GOT3 (cell line): ENCODE measurements at regions not wholly inside any gene's neighbourhood (a gene's known extent, or its start where the extent isn't known, plus 50 kb on each side); places are given as distances from the start of the nearest gene placed in this dataset.

Experiments
- DNase-seq: peaks from one replicate; lab custom pipeline; 2025; ENCODE audit warnings: mixed read lengths; lab: John Stamatoyannopoulos, UW

DNA sequence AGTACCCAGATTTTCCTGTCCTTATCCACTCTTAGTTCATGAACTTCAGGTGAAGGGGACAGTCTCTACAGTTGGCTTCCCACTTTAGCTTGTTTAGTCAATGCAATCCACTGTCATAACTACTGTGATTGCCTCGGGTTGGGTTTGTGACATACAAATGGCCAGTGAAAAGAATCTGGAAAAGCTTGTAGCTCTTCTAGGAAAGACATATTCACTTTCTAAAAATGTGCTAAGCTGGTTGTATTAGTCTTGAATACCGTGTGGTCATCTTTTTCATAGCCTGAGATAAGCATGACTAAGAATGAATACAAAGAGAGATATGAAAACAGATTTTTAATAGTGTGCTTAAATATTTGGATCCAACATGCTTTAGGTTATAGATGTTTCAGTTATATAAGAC, 1443.5 kb upstream of the IGFBP7 start:
- DNase-seq = no peak

- no peak for DNase-seq
Observed at GRCh38 chr4:58553031-58553430, 1442.8 kb upstream of the IGFBP7 start.

DNA sequence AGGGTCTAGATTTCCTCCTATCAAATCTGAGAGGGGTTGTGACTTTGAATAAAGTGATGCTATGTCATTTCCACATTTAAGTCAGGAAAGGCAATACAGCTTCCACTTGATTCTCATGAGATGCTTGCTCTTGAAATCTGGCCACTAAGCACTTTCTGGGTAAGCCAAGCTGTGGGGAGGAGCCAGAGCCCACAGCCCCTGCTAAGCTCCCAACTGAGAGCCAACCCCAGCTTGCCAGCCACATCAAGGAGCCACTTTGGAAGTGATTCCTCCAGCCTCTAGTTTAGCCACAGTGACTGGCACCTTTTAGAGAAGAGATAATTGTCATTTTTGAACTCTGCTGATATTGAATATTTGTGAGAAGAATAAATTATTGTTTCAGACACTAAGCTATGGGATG, 1441.5 kb upstream of the IGFBP7 start:
- DNase-seq = no peak

DNA sequence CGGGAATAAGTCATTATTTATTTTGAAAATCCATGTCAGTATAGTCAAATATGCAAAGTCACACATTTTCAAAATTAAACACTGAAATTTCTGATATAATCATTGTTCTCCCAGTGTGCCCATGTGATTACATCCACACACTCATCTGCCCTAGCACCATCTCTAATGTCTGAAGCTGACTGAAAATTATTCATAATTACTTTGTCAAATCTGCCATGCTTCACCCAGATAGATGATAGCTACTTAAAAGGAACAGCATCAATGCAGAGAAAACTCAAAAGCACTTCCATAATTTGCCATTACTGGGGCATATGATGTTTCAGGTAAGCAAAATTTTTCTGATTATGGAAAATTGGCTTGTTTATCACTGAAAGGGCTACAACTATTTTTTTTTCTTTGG, 1433.3 kb upstream of the IGFBP7 start:
- no peak for DNase-seq

DNA sequence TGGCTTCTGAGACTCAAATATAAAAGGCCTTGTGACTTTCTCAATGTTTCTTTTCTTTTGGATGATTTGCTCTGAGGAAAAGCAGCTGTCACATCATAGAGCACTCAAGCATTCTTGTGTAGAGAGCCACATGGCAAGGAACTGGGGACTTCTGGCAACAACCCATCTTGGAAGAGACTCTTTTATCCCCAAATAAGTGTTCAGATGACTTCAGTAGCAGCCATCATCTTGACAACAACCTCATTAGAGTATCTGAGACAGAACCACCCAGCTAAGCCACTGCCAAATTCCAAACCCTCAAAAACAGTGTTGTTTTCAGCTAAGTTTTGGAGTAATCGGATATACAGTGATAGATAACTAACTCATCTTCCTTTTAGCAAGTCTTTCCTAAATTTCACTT, 1431.7 kb upstream of the IGFBP7 start:
- no peak for DNase-seq

- no peak for DNase-seq
Observed at GRCh38 chr4:58522765-58523382, 1412.7 kb upstream of the IGFBP7 start.

DNA sequence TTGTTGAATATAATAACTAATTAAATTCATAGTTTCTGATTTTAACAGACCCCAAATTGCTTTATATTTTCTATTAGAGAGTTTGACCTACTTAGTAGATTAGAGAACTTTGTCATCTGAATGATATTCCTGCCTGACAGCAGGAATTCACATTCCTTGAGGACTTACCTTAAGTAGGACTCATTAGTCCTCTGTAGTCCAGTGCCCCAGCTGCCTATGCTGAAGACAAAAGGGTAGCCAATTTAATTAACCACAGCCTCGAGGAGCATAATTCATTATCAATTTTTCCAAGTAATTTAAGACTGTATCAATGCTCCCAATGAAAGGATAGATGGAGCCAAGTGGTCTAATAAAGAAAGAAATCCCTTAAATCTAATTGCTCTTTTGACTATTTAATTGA, 1405.0 kb upstream of the IGFBP7 start:
- DNase-seq = no peak

GRCh38 chr4:58514299-58514698, 1404.1 kb upstream of the IGFBP7 start:
- DNase-seq = no peak

DNA sequence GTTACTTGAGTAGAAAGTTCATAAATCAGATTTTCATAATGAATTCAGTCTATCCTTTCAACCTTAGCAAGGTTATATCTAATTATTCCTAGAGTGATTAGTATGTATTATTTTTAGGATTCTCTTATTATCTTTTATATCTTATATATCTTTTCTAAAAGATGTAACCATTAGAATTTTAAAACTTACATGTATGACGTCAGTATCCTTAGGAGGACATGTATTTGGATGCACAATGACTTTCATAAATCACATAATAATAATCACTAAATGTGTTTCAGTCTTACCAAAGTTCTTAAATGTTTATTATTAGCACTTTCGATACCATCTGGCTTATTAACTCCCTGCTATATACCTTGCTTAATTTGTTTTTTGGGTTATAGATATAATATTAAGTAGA, 1400.5 kb upstream of the IGFBP7 start:
- DNase-seq = no peak

DNA sequence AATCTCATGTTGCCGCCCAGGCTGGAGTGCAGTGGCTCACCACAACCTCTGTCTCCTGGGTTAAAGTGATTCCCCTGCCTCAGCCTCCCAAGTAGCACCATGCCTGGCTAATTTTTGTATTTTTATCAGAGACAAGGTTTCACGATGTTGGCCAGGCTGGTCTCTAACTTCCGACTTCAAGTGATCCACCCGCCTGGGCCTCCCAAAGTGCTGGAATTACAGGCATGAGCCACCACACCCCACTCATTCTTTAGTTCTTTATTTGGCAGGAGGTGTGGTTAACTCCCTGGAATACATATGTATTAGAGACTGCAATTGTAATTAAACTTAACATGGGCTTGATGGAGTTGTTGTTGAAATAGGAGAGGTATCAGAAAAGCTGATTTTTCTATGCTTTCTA, 1396.9 kb upstream of the IGFBP7 start:
- DNase-seq = no peak

DNA sequence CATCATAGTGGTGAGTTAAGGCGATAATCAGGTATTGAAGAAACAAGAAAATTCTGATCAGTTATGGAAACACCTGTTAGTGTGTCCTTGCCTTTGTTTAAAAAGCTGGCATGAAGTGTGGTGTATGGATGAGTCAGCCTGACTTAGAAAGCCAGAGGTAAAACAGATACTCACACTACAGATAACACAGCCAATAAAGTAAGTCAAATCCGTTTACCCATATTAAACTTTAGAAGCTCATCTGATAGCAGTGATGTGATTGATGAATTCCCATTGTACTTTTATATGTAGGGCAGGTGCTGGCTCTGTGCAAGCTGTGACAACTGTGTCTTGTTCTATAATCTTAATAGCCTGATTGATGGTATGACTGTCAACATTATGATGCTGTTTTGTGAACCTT, 1392.7 kb upstream of the IGFBP7 start:
- no peak for DNase-seq

DNA sequence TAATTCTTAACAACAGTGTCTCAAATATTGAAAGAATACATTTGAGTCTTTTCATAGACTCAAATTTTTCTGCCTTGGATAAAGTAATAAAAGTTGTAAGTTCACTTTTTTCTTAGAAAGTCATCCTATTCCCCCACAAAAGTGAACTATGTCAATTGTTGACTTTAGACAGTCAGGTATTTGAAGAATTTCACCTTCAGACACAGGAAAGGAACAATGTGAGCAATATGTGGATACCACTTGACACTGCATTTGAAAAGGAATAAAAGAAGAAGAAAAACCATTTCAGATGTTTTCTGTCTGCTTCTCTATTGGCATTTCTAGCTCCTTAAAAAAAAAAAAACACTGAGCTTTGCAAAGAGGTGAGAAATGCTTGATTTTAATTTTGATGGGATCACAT, 1389.0 kb upstream of the IGFBP7 start:
- no peak for DNase-seq

DNA sequence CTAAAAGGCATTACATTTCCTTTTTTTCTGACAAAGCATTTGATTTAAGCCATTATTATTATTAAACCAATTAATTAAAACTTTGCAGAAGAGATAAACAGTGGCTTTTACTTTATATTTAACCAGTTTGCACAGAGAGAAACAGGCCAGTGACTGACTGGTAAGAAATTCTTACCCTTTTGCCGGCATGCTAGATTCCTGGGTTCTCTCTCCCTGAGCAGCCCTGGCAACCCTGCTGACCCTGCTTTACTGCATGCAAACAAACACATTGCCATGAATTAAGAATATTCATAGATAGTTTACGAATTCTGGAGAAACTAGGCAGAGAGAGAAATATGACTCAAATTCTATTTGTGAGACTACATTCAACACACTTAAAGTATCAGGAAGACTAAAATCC, 1381.4 kb upstream of the IGFBP7 start:
- DNase-seq = no peak

- DNase-seq = no peak
Observed at GRCh38 chr4:58477950-58478349, 1367.8 kb upstream of the IGFBP7 start.

- no peak for DNase-seq
Observed at GRCh38 chr4:58477513-58477912, 1367.3 kb upstream of the IGFBP7 start.

DNA sequence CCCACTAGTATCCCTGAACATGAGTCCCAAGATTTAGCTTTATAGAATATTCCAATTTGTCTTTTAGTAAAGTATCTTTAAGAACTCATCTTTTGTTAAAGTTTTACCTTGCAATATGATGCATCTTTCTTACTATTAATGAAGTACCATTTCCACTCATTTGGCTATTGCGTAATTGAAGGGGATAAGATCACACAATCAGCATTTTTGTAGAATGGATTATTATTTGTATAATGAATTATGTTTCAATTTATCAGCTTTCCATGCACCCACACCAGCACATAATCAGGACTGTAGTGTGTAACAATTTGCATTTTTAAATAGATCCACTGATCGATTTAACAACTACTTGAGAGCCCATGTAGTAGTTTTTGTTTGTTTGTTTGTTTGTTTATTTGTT, 1364.9 kb upstream of the IGFBP7 start:
- DNase-seq = no peak

DNA sequence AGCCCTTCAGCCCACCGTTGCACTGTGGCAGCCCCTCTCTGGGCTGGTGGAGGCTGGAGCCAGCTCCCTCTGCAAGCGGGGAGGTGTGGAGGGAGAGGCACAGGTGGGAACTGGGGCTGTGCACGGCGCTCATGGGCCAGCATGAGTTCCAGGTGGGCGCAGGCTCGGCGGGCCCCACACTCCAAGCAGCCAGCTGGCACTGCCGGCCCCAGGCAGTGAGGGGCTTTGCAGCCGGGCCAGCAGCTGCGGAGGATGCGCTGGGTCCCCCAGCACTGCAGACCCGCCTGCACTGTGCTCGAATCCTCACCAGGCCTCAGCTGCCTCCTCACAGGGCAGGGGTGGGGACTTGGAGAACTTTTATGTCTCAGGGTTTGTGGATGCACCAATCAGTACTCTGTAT, 1354.8 kb upstream of the IGFBP7 start:
- DNase-seq = no peak

DNA sequence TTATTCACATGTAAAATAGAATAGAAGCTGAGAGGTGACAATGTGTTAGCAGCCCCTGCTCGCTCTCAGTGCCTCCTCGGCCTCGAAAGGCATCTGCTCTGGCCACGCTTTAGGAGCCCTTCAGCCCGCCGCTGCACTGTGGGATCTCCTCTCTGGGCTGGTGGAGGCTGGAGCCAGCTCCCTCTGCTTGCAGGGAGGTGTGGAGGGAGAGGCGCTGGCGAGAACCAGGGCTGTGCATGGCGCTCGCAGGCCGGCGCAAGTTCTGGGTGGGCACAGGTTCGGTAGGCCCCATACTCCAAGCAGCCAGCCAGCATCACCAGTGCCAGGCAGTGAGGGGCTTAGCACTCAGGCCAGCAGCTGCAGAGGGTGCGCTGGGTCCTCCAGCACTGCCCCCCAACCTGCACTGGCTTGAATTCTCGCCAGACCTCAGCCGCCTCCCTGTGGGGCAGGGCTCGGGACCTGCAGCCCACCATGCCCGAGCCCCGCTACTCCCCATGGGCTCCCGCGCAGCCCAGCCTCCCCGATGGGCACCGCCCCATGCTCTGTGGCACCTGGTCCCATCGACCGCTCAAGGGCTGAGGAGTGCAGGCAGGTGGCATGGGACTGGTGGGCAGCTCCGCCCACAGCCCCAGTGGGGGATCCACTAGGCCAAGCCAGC, 1346.7 kb upstream of the IGFBP7 start:
- DNase-seq = no peak

GRCh38 chr4:58453956-58454355, 1343.8 kb upstream of the IGFBP7 start:
- no peak for DNase-seq

- no peak for DNase-seq
Observed at GRCh38 chr4:58451707-58452106, 1341.5 kb upstream of the IGFBP7 start.

GRCh38 chr4:58435871-58436270, 1325.7 kb upstream of the IGFBP7 start:
- no peak for DNase-seq

GRCh38 chr4:58413849-58414248, 1303.7 kb upstream of the IGFBP7 start:
- DNase-seq = no peak

DNA sequence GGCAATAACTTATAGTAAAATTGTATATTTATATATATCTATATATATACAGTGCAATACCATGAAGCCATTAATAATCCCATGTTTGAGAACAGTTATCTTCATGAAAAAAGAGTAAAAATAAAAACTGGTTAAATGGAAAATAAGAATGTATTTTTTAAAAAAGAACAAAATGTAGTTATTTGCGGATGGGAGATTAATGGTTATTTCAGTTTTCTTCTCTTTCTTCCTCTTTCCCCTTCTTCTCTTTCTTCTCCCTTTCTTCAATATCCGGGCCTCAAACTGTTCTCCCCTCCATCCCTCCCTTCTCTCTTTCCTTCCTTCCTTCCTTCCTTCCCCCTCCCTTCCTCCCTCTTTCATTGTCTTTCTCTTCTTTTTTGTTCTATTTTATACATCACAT, 1301.7 kb upstream of the IGFBP7 start:
- DNase-seq = no peak

DNA sequence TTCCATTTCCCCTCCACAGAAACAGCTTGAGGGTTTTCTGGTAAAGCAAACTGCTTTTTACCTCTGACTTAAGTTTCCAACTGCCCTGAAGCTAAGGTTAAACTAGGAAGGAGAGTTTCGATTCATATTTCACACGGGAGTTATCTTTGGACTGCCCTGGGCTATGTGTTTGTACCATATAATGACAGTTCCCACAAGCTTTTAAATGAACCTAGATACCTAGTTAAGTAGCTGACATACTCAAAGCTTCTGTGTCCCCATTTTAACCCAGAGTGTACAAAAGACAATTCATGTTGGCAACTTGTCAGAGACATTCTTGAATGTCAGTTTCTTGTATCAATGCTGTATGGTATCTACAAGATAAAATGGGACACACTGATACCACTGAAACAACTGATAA, 1296.6 kb upstream of the IGFBP7 start:
- DNase-seq = no peak
